HG03280 (cell line): ENCODE measurements at regions not wholly inside any gene's neighbourhood (a gene's known extent, or its start where the extent isn't known, plus 50 kb on each side); places are given as distances from the start of the nearest gene placed in this dataset.

Source experiments
- ATAC-seq: cut with Tn5 transposase; IDR thresholded peaks from one replicate; pipeline ENCODE4 v1.9.1; 2021; ENCODE audit warnings: mild to moderate bottlenecking, moderate library complexity; ENCODE audit not compliant: unreplicated experiment

DNA sequence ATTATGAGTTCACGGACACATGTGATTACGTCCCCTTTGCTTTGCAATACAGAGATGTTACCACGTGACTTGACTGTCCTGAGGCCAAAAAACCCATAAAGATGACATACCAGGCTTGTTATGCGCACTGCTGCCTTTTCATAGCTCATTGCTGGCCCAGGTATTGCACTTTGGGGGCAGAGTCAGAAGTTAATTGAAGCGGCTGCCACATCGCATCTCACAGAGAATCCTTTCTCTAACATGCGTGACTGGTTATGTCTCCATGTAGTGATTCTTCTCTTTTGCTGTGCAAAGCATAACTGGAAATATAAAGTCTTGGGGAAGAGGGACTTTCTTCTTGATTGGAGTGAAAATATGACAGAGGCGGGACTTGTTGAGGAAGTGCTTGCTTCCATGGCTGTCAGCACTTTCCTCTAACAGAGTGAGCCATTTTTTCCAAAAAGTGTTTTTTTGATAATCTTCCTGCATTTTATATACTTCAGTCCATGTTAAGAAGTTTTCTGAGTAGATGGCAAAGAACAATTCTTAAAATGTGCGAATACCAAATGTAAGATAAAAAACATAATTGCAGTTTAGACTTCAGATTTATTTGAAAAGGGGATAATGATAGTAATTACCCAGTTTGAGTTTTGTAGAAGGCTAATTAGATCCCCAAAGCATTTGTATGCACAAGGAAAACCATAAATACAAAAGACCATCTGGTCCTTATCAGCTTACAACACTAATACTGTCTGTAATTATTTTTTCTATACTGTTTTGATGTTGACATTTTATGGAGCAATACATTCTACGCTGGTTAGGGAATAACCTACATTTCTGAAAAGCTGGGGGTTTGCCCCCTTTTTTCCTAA lies 324.6 kb upstream of the MTNR1B start:
- ATAC-seq = no peak

DNA sequence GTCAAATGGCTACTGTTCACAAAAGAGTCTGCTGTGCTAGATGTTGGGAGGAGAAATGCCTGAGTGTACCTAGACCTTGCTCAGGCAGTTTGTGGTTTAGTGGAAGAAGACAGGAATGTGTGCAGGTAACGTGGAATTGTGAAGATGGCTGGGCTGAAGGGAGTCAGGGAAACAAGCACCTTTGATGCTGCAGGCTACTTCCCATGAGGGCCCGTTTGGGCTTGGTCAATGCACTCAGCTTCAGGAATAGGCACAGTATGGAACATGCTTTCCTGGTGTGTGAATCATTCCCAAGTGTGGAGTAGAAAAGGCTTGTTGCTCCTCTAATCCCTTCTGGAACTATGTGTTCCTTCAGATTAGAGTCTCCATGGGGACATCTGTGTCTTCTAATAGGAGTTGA lies 318.3 kb upstream of the MTNR1B start:
- no peak for ATAC-seq

DNA sequence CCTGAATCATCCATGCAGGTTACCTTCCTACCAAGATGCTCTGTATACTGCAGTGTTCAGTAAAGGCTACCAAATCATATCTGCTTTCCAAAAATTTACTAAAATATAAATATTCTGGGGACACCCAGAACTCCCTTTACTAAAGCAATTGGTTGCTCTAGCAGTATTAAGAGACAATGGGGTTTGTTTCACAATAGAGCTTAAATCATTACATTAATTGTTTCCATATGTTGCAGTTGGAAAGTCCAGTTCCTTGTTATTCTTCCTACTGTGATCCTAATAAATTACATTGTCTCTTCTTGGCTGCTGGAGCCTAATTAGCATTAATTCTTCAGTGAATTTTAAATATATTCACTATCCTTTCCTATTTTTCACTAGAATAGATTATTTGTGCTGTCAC lies 316.0 kb upstream of the MTNR1B start:
- no peak for ATAC-seq

DNA sequence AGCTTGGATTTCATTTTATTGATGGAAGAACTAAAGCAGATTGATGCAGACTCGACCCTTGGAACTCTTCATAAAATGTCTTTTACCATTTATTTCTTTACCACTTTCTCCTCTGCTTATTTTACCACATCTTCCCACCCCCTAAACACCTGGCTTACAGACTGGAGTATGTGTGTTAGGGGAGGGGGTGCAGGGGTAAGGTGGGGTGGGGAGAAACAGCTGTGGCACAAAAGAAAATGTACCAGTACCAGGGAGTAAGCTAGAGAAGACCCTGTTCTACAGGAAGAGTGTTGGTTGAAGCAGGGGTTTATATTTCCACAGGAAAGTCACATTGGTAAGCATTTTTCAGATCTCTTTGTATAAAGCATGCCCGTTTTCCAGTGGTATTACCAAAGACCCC lies 312.7 kb upstream of the MTNR1B start:
- no peak for ATAC-seq

DNA sequence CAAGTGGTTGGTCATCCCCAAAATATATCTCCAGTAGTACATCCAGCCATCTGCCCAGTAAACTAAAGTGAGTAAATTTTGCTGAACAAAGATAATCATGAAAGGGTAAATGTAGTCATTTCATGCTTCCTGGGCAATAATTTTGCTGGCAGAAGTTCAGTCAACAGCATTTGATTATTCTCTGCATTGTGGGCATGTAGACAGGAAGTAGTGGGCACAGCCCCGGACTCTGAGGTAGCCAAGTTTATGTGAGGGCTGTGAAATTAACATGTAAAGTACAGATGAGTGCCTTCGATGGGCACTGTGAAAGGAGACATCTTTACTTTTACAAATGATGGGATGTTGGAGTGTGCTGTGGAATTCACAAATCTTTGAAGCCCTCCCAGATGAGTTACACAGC lies 312.2 kb upstream of the MTNR1B start:
- ATAC-seq = no peak

DNA sequence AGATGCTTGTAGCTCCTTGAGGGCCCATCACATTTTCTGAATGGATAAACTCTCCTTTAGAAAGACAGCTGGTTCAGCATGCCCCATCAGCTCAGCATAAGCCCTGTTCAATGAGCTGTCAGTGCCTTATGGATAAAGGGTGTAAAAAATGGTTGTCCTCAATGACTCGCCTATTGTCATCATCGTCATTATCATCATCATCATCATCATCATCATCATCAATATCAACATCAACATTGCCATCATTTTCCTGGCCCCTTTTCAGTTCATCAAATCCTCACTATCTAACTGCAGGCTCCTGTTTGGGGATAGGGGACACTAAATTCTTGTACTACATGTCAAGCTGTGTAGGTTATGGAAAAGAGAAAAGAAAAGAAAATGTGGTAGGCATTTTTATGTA lies 310.7 kb upstream of the MTNR1B start:
- no peak for ATAC-seq

DNA sequence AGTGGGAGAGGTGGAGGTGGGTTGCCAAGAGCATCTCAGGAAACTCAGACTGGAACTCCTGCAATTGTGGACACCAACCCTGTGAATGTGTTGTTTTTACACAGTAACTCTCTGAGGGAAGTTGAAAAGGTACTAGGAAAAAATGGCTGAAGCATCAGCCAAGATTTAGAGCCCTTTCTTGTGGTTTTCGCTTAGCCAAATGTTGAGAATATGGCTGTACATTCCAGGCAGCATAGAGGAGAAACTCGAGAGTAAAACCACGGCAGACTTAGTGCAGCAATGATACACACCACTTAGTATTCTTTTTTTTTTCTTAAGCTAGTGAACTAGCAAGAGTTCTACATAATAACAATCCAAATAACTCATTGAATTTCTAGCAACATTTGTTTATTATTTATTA lies 309.7 kb upstream of the MTNR1B start:
- ATAC-seq = no peak

DNA sequence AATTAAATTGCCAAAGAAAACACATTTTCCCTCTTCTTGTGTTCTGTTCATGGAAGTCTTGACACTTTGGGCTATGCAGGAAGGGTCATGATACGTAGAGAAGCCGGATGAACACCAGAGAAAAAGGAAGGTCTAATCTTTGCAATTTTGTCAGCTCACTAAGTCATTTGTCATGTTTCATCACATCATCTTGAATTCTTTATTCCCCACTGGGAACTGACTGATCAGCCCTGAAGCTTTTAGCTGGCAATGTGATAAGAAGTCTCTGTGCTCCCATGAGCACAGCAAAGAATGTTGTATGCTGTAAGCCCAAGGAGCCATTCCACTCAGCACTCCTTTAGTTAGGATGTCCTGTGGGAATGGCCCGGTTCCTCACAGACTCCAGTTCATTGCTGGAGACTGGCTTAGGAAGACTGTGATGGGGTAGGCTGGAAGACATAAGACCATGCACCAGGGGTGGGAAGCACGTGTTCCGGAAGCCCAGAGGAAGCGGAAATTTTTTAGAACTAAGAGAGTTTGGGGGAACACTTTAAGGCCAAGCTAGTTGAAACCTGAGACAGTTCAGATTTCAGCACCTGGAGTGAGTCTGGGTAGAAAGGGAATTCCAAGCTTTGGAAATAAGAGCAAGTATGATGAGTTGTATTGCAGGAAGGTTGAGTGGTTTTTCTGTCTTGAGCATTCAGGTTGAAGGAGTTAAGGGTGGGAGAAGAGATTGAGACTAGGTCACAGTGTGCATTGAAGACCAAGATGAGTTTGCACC lies 306.7 kb upstream of the MTNR1B start:
- ATAC-seq = no peak

DNA sequence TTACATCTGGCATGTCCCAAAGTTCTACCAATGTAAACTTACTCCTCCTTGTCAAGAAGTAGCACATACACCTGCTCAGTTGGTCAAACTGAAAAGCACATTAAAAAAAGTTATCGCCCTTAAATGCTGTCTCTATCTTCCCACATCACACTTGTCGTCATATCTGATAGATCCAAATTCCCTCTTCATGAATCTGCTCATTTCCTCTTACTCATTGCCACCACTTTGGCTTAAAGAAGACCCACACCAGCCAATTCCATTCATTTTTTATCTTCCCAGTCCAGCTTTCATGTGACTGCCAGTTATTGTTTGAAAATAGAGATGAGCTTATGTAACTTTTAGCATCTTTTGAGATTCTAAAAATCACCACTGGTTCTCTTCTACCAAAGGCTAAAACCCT lies 305.9 kb upstream of the MTNR1B start:
- ATAC-seq = no peak

DNA sequence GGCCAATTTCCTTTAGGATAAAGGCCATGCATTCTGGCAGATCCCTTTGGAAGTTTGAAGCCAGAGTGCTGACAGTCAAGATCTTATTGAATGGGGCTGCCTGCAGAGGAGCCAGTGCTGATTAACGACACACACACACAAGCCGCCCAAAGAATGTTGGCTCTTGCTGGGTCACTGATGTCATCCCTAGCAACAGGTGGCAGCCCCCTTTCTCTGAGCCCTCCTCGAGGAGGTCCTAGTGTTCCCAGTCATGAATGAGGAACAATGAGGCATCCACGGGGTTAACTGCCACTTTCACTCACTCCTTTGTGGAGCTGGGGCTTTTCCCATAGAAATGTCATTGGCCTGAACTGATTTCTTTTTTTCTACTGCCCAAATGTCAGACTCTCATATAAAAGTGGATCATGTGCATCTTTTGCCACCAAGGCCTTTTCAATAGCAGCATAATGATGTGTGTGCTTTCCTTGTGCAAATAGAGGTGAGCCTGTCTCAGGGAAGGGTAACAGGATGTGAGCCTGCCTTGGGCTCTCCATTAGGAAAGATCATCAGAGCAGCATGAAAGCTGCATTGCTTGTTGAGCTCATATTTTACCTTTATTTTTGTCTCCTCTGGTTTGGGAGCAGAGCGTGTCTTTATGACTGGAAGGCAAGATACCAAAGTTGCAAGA lies 301.8 kb upstream of the MTNR1B start:
- ATAC-seq = no peak

DNA sequence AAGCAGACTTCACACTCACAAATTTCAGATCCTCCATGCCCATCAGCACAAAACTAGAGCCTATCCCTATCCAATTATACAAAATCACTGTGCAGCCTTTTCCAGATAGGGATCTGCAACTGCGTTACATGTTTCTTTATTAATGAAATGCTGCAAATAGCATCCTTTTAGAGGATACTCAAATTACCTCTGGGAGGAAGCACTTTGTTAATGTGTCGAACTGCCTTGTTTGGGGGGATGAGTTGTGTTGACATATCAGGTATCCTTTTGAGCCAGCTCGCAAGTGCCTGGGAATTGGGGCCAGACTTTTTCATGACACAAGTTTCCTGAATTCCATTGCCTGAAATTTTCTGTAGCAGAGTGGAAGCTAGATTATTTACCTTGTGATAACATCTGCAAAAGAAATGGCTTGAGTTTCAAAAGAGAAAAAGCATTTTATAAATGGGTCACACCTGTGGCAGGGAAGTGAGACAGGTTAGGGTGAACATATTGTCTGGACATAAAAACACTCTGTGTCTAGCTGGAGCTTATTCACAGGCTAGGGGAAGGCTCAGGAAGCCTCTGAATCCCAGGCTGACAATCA lies 299.1 kb upstream of the MTNR1B start:
- no peak for ATAC-seq

DNA sequence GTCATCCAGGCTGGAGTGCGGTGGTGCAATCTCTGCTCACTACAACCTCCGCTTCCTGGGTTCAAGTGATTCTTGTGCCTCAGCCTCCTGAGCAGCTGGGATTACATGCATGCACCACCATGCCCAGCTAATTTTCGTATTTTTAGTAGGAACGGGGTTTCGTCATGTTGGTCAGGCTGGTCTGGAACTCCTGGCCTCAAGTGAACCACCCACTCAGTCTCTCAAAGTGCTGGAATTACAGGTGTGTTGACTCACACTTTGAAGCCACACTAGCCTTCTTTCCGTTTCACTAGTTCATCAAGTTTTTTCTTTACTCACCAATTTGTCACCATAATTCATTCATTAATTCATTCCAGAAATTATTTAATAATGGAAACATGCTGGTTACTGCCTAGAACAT lies 298.4 kb upstream of the MTNR1B start:
- no peak for ATAC-seq

DNA sequence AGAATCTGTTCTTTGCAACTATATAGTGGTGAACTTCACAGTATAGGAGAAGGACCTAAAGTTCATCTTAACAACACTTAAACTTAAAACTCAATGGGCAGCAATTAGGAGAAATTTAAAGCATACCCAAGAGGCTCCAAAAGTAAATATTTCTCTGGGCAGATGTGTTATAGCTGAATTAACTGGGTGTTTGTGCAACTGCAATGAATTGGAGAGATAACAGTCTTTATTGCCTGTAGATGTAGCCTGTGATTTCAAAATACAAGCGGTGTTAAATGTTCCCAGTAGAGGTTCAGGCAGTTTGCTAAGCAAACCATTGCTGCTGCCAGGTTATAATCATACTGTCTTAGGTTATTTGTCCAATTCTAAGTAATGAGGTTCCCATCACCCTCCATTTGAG lies 294.1 kb upstream of the MTNR1B start:
- ATAC-seq = no peak

DNA sequence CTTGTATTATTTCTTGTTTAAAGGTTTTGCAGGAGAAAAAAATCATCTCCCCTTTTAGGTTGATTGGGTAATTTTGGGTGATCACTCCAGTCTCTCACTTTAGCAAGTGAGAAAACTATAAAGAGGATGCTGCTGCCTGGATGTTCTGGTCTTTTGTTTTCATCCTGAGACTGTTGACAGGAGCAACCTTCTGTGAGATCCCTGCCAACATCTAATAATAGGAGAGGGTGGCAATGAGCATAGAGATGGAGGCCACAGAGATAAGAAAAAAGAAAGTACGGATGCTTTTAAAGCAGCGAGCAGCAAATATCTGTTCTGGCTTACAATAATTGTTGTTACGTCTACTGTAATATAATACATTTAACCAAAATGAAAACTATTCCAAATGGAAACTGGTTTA lies 293.6 kb upstream of the MTNR1B start:
- no peak for ATAC-seq

DNA sequence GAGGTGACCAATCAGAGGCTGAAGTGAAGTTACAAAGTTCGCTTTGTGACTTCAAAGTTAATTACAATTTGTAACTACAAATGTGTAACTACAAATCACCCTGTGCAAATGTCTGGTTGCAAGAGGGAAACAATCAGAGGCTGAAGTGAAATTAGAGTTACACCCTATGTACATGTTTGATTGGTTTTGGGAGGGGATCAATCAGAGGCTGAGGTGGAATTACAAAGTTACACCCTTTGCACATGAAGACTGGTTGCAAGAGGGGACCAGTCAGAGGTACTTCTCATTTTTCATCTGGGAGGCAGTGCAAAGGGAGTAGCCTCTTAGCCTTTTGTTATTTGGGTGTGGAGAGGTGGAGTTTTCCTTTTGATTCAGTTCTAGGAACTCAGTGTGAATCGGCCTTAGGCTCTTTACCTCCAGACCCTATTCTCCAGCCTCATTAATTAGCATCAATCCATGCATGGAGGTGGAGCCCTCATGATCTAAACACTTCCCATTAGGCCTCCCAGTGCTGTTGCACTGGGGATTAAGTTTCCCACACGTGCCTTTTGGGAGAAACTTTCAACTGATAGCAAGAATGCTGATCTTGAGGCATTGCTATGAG lies 291.3 kb upstream of the MTNR1B start:
- no peak for ATAC-seq

DNA sequence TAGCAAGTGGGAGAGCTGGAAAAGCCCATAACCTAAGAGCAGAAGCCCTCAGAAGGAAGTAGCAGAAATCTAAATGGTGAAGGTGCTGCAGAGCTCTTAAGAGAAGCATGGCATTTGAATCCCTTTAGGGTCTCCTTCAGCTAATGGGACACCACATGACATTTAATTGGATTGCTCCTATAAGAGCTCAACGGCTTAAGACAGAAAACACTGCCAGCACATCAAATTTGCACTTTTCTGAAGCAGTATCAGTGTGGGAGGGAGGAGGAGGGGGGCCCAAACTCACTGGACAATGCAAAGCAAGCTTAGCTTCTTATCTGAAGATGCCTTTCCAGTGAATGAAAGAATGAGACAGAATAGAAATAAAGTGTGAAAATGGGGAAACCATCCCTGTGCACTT lies 287.9 kb upstream of the MTNR1B start:
- no peak for ATAC-seq

DNA sequence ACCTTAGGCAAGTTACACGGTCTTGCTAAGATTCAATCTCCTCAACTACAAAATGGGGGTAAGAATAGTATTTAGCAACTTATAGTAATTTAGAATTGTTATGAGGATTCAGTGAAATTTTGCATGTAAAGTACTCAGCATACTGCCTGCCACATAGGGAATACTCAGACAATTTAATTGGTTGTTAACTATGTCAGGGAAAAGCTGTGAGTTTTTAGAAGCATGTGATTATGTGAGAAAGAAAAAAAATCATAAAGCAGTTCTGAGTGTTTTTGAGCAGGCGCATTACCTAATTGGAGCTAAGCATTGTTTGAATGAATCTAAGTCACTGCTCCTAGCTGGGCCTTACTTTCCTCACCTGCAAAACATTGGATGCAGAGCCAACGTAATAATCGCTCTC lies 287.3 kb upstream of the MTNR1B start:
- ATAC-seq = no peak

DNA sequence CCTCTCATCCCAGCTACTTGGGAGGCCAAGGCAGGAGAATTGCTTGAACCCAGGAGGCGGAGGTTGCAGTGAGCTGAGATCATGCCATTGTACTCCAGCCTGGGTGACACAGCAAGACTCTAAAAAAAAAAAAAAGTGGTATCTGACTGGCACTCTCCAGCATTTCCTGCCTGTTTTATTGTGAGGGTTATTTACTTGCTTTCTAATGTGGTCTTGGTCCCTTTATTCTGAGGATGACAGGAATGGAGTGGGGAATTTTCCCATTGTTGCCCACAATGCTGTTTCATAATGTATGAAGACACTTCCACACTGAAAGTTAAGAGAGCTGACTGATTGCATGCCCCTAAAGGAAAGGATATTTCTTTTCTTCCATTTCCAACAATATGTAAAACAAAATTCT lies 286.5 kb upstream of the MTNR1B start:
- ATAC-seq = no peak

DNA sequence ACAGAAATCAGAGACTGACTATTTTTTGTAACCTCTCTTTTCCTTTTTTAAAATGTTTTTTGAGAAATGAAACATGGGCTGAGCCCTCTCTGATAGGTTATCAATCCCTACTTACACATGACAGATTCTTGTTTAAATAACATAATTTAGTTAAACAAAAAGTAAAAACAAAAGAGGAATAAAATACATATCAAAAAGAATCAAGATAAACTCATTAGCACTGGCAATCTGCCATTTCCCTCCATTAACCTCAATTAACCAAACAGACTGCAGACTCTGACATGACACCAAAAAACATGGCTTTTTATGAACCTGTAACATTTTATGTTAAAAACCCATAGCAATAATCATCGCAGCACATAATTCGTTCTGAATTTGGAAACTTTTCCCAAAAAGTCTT lies 284.4 kb upstream of the MTNR1B start:
- no peak for ATAC-seq

DNA sequence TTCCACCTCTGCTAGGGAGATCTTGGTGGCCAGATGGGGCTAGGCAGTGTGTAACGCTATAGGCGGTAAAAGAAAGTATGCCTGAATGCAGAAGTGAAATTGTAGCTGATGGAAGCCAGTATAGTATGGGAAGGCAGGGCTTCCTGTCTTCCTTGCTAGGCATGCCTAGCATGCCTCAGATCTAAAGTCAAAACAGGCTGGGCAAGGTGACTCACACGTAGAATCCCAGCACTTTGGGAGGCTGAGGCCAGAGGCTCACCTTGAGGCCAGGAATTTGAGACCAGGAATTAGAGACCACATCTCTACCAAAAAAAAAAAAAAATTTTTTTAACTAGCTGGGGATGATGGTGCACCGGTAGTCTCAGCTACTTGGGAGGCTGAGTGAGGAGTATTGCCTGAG lies 281.7 kb upstream of the MTNR1B start:
- ATAC-seq = no peak

DNA sequence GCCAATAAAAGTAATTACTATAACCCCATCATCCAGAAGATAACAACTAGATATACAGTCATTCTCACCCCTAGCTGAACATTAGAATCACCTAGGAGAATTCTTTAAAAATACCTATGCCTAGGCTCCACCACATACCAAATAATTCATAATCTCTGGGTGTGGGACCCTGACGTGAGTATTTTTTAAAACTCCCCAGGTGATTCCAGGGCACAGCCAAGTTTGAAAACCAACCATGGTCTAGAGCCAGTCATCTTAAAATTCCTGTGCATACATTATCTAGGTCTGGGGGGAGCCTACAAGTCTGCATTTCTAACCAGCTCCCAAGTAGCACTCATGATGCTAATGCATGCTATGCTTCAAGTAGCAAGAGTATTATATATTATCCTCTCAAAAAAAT lies 281.0 kb upstream of the MTNR1B start:
- ATAC-seq = no peak
